ENCODE measurements at regions not wholly inside any gene's neighbourhood (a gene's known extent, or its start where the extent isn't known, plus 50 kb on each side); places are given as distances from the start of the nearest gene placed in this dataset.

- no peaks in the 10 kb centered on the region for H3K9me3 Mint-ChIP-seq
- POLR2A ChIA-PET, result no interaction called here
- H3K36me3 Mint-ChIP-seq, result no peaks in the 10 kb centered on the region
- no peak overlapping the region for H3K27ac Mint-ChIP-seq
- H3K4me3 Mint-ChIP-seq, result no peak overlapping the region
- Histone ChIP-seq H3K27ac (ENCODE audit: low read length) (no peak overlapping the region), H3K4me3 (ENCODE audit: control insufficient read depth in 1 of 2, extremely low read depth in 1 of 2, low read length in 1 of 2) (no peak overlapping the region), H3K4me1 (ENCODE audit: control insufficient read depth in 1 of 2, extremely low read depth in 1 of 2, insufficient read depth in 2 of 2, low read length in 2 of 2) (peaks cover 13 to 14% of the 10 kb centered on the region in 2 experiments), H3K36me3 (ENCODE audit: control insufficient read depth in 2 of 2, extremely low read depth in 1 of 2, insufficient read depth in 1 of 2, low read length in 1 of 2) (no peaks in the 10 kb centered on the region), H3K27me3 (replicated peaks in 1 of 2; ENCODE audit: control insufficient read depth in 2 of 2, extremely low read depth in 1 of 2, insufficient read depth in 2 of 2, low read length in 1 of 2) (no peaks in the 10 kb centered on the region), H3K9me3 (no peaks in the 10 kb centered on the region)
- peaks cover 3 to 6% (median 5%) of the 10 kb centered on the region in 3 donors for H3K4me1 Mint-ChIP-seq
- ATAC-seq (replicated peaks in 1 of 4), result no peak
- CTCF ChIA-PET, result no interaction called here
- no peak for DNase-seq
- H3K27me3 Mint-ChIP-seq, result peaks cover 0 to 8% of the 10 kb centered on the region in 2 donors
- 65% methylated on average over 4 of the region's 8 CpGs for WGBS (ENCODE audit: insufficient coverage)
Observed at GRCh38 chr16:66154801-66155200, 211.7 kb upstream of the CDH5 start.

DNA sequence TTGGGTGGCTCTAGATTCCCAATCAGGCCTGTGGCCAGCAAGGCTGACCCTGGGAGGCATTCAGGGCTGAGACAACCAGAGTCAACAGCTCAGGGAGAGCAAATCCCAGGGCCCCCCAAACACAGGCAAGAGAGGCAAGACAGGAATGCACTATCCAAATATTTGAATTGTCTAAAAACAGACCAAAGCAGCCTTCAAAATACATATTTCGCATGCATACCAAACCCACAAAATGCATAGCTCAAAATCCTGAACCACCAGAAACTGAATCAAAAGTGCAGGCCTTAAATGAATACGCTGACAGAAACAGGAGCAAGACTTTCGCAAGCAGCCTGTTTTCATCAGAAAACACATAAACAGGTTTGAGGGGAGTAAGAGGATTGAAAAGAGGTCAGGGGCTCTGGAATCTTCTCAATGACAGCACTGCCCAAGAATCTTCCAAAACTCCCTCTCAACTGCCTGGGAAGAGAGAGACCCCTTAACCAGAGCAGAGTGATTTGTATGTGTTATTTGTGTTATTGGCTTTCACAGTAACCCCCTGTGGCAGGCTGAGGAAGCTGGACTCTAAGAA, 213.6 kb upstream of the CDH5 start:
- no peak overlapping the region for H3K27ac Mint-ChIP-seq
- ATAC-seq (replicated peaks in 1 of 4) (no peak), DNase-seq (no peak)
- peaks cover 5 to 8% of the 10 kb centered on the region in 2 donors for H3K27me3 Mint-ChIP-seq
- Histone ChIP-seq H3K4me3 (ENCODE audit: control insufficient read depth in 1 of 2, extremely low read depth in 1 of 2, low read length in 1 of 2) (no peak overlapping the region), H3K9me3 (no peaks in the 10 kb centered on the region), H3K27ac (ENCODE audit: low read length) (no peak overlapping the region), H3K4me1 (ENCODE audit: control insufficient read depth in 1 of 2, extremely low read depth in 1 of 2, insufficient read depth in 2 of 2, low read length in 2 of 2) (peaks cover 13 to 14% of the 10 kb centered on the region in 2 experiments), H3K27me3 (replicated peaks in 1 of 2; ENCODE audit: control insufficient read depth in 2 of 2, extremely low read depth in 1 of 2, insufficient read depth in 2 of 2, low read length in 1 of 2) (no peaks in the 10 kb centered on the region), H3K36me3 (ENCODE audit: control insufficient read depth in 2 of 2, extremely low read depth in 1 of 2, insufficient read depth in 1 of 2, low read length in 1 of 2) (no peaks in the 10 kb centered on the region)
- H3K4me3 Mint-ChIP-seq, result no peak overlapping the region
- no peaks in the 10 kb centered on the region for H3K36me3 Mint-ChIP-seq
- ChIA-PET POLR2A (no interaction called here), CTCF (no interaction called here)
- H3K4me1 Mint-ChIP-seq, result peaks cover 3 to 6% (median 5%) of the 10 kb centered on the region in 3 donors
- H3K9me3 Mint-ChIP-seq, result no peaks in the 10 kb centered on the region
- 83% methylated on average over 1 of the region's 3 CpGs for WGBS (ENCODE audit: insufficient coverage)

DNA sequence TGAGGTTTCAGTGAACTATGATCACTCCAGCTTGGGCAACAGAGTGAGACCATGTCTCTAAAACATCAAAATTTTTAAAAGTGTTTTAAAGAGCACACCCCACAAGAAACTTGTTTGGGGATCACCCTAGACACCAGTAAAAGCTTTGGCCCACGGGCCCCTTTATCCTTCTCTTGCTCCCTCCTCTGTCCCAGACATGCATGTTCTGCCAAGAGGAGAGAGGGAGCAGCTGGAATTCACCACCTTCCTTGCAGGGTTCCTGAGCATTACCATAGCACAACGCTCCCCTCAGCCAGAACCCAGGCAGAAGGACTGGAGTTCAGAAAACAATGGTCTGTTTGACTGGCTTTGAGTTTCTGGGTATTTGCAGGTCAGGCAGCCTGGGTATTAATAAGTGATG, 214.3 kb upstream of the CDH5 start:
- H3K9me3 ChIP-seq, result no peaks in the 10 kb centered on the region
- H3K9me3 Mint-ChIP-seq, result no peaks in the 10 kb centered on the region
- no peak overlapping the region for H3K27ac ChIP-seq (ENCODE audit: low read length)
- H3K36me3 ChIP-seq (ENCODE audit: control insufficient read depth in 2 of 2, extremely low read depth in 1 of 2, insufficient read depth in 1 of 2, low read length in 1 of 2), result no peaks in the 10 kb centered on the region
- H3K4me1 Mint-ChIP-seq, result peaks cover 3 to 6% (median 5%) of the 10 kb centered on the region in 3 donors
- CTCF ChIA-PET, result no interaction called here
- H3K27ac Mint-ChIP-seq, result no peak overlapping the region
- no peaks in the 10 kb centered on the region for H3K36me3 Mint-ChIP-seq
- WGBS (ENCODE audit: insufficient coverage), result 100% methylated on average over 1 of the region's 2 CpGs
- POLR2A ChIA-PET, result no interaction called here
- H3K27me3 ChIP-seq (replicated peaks in 1 of 2; ENCODE audit: control insufficient read depth in 2 of 2, extremely low read depth in 1 of 2, insufficient read depth in 2 of 2, low read length in 1 of 2), result peaks cover 0 to 7% of the 10 kb centered on the region in 2 experiments
- H3K4me3 Mint-ChIP-seq, result no peak overlapping the region
- no peak overlapping the region for H3K4me3 ChIP-seq (ENCODE audit: control insufficient read depth in 1 of 2, extremely low read depth in 1 of 2, low read length in 1 of 2)
- DNase-seq, result no peak
- ATAC-seq (replicated peaks in 1 of 4), result no peak
- peaks cover 5 to 8% of the 10 kb centered on the region in 2 donors for H3K27me3 Mint-ChIP-seq
- peaks cover 13 to 14% of the 10 kb centered on the region in 2 experiments for H3K4me1 ChIP-seq (ENCODE audit: control insufficient read depth in 1 of 2, extremely low read depth in 1 of 2, insufficient read depth in 2 of 2, low read length in 2 of 2)

- Histone ChIP-seq H3K27me3 (replicated peaks in 1 of 2; ENCODE audit: control insufficient read depth in 2 of 2, extremely low read depth in 1 of 2, insufficient read depth in 2 of 2, low read length in 1 of 2) (peaks cover 0 to 8% of the 10 kb centered on the region in 2 experiments), H3K9me3 (no peaks in the 10 kb centered on the region), H3K4me3 (ENCODE audit: control insufficient read depth in 1 of 2, extremely low read depth in 1 of 2, low read length in 1 of 2) (no peak overlapping the region), H3K27ac (ENCODE audit: low read length) (no peak overlapping the region), H3K36me3 (ENCODE audit: control insufficient read depth in 2 of 2, extremely low read depth in 1 of 2, insufficient read depth in 1 of 2, low read length in 1 of 2) (no peaks in the 10 kb centered on the region), H3K4me1 (ENCODE audit: control insufficient read depth in 1 of 2, extremely low read depth in 1 of 2, insufficient read depth in 2 of 2, low read length in 2 of 2) (peaks cover 13 to 14% of the 10 kb centered on the region in 2 experiments)
- WGBS (ENCODE audit: insufficient coverage), result 95% methylated on average over 3 of the region's 7 CpGs
- ChIA-PET POLR2A (no interaction called here), CTCF (interaction anchor here in 1 of 2 donors (0.5 kb wide), 1 partner anchor 119 kb away, joined by 3 read pairs; no protein-coding TSS in a partner anchor)
- peak in 1 of 35 experiments; percentile 11 for DNase-seq
- Mint-ChIP-seq H3K4me3 (no peak overlapping the region), H3K4me1 (peaks cover 3 to 6% (median 5%) of the 10 kb centered on the region in 3 donors), H3K27me3 (peaks cover 5 to 6% of the 10 kb centered on the region in 2 donors), H3K27ac (no peak overlapping the region), H3K9me3 (no peaks in the 10 kb centered on the region), H3K36me3 (no peaks in the 10 kb centered on the region)
- no peak for ATAC-seq (replicated peaks in 1 of 4)
Observed at GRCh38 chr16:66150698-66151482, 215.6 kb upstream of the CDH5 start.

GRCh38 chr16:66147291-66147690, 219.2 kb upstream of the CDH5 start:
- ChIA-PET POLR2A (no interaction called here), CTCF (no interaction called here)
- Mint-ChIP-seq H3K4me1 (peaks cover 3 to 6% (median 5%) of the 10 kb centered on the region in 3 donors), H3K36me3 (no peaks in the 10 kb centered on the region), H3K27me3 (peaks cover 8 to 9% of the 10 kb centered on the region in 2 donors), H3K9me3 (no peaks in the 10 kb centered on the region), H3K4me3 (no peak overlapping the region), H3K27ac (no peak overlapping the region)
- ATAC-seq (replicated peaks in 1 of 4) (no peak), DNase-seq (no peak)
- WGBS (ENCODE audit: insufficient coverage), result 59% methylated on average over 3 of the region's 6 CpGs
- H3K4me3 ChIP-seq (ENCODE audit: control insufficient read depth in 1 of 2, extremely low read depth in 1 of 2, low read length in 1 of 2), result no peak overlapping the region
- H3K36me3 ChIP-seq (ENCODE audit: control insufficient read depth in 2 of 2, extremely low read depth in 1 of 2, insufficient read depth in 1 of 2, low read length in 1 of 2), result no peaks in the 10 kb centered on the region
- peaks cover 0 to 11% of the 10 kb centered on the region in 2 experiments for H3K27me3 ChIP-seq (replicated peaks in 1 of 2; ENCODE audit: control insufficient read depth in 2 of 2, extremely low read depth in 1 of 2, insufficient read depth in 2 of 2, low read length in 1 of 2)
- H3K4me1 ChIP-seq (ENCODE audit: control insufficient read depth in 1 of 2, extremely low read depth in 1 of 2, insufficient read depth in 2 of 2, low read length in 2 of 2), result peaks cover 13 to 14% of the 10 kb centered on the region in 2 experiments
- no peak overlapping the region for H3K27ac ChIP-seq (ENCODE audit: low read length)
- H3K9me3 ChIP-seq, result no peaks in the 10 kb centered on the region

- H3K36me3 Mint-ChIP-seq, result no peaks in the 10 kb centered on the region
- peaks cover 0 to 11% of the 10 kb centered on the region in 2 experiments for H3K27me3 ChIP-seq (replicated peaks in 1 of 2; ENCODE audit: control insufficient read depth in 2 of 2, extremely low read depth in 1 of 2, insufficient read depth in 2 of 2, low read length in 1 of 2)
- H3K36me3 ChIP-seq (ENCODE audit: control insufficient read depth in 2 of 2, extremely low read depth in 1 of 2, insufficient read depth in 1 of 2, low read length in 1 of 2), result no peaks in the 10 kb centered on the region
- no peak overlapping the region for H3K27ac ChIP-seq (ENCODE audit: low read length)
- H3K4me1 Mint-ChIP-seq, result peaks cover 3 to 6% (median 5%) of the 10 kb centered on the region in 3 donors
- H3K27me3 Mint-ChIP-seq, result peaks cover 9 to 10% of the 10 kb centered on the region in 2 donors
- peaks cover 13 to 14% of the 10 kb centered on the region in 2 experiments for H3K4me1 ChIP-seq (ENCODE audit: control insufficient read depth in 1 of 2, extremely low read depth in 1 of 2, insufficient read depth in 2 of 2, low read length in 2 of 2)
- ChIA-PET CTCF (no interaction called here), POLR2A (no interaction called here)
- DNase-seq, result no peak
- no peaks in the 10 kb centered on the region for H3K9me3 Mint-ChIP-seq
- H3K4me3 ChIP-seq (ENCODE audit: control insufficient read depth in 1 of 2, extremely low read depth in 1 of 2, low read length in 1 of 2), result no peak overlapping the region
- no CpG with 5 or more reads among the region's 9 CpGs for WGBS (ENCODE audit: insufficient coverage)
- H3K27ac Mint-ChIP-seq, result no peak overlapping the region
- H3K9me3 ChIP-seq, result no peaks in the 10 kb centered on the region
- no peak overlapping the region for H3K4me3 Mint-ChIP-seq
- ATAC-seq (replicated peaks in 1 of 4), result no peak
Observed at GRCh38 chr16:66146798-66147197, 219.7 kb upstream of the CDH5 start.

Data from T-cell (primary cell).